AG09309 (cell line): ENCODE measurements at regions not wholly inside any gene's neighbourhood (a gene's known extent, or its start where the extent isn't known, plus 50 kb on each side); places are given as distances from the start of the nearest gene placed in this dataset.
"Not testable (repeated sequence)": the region's sequence is repeated elsewhere in the genome, so short reads cannot be mapped to it uniquely, and the experiment has no call there.

ENCODE experiments used
- DNase-seq: peaks from one replicate; pipeline ENCODE4 v3.0.0-alpha.2; 2010; ENCODE audit warnings: low read depth
- H3K4me3 ChIP-seq: 2 replicates; pipeline ENCODE4 v1.5.1; 2011; ENCODE audit warnings: mild to moderate bottlenecking, low read depth, low read length, moderate library complexity; ENCODE audit not compliant: control insufficient read depth
- TF ChIP-seq, protein P1 (sequence below): IDR thresholded peaks from 2 replicates; pipeline ENCODE4 v1.5.1; 2011; ENCODE audit warnings: mild to moderate bottlenecking, low read depth, low read length, inconsistent platforms; ENCODE audit not compliant: insufficient read depth, control insufficient read depth; ENCODE audit errors: missing control alignments

DNA sequence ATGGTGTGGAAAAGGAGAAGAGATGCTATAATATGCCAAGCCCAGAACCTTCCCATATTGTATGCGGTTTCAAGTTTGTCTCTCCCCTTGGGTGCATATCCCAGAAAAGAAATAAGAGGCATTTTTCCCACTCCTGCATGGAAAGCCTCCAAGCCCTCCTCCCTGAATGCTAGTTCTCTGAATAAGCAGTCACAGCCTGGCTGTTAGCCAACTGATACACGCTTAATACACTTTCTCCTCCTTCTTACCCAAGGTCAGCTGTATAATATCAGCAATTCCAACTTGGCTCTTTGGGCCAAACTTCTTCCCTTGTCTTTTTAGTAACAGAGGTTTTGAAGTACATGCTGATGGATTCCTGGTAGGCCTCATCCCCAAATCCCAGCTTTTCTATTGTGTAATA lies 440.1 kb downstream of the EPHA7 start:
- TF ChIP-seq, protein P1, sequence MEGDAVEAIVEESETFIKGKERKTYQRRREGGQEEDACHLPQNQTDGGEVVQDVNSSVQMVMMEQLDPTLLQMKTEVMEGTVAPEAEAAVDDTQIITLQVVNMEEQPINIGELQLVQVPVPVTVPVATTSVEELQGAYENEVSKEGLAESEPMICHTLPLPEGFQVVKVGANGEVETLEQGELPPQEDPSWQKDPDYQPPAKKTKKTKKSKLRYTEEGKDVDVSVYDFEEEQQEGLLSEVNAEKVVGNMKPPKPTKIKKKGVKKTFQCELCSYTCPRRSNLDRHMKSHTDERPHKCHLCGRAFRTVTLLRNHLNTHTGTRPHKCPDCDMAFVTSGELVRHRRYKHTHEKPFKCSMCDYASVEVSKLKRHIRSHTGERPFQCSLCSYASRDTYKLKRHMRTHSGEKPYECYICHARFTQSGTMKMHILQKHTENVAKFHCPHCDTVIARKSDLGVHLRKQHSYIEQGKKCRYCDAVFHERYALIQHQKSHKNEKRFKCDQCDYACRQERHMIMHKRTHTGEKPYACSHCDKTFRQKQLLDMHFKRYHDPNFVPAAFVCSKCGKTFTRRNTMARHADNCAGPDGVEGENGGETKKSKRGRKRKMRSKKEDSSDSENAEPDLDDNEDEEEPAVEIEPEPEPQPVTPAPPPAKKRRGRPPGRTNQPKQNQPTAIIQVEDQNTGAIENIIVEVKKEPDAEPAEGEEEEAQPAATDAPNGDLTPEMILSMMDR = no peak
- H3K4me3 ChIP-seq = no peak overlapping the region
- no peak for DNase-seq

- no peak overlapping the region for H3K4me3 ChIP-seq
- no peak for DNase-seq
- TF ChIP-seq, protein P1 = no peak
These were observed 442.3 kb downstream of the EPHA7 start for GRCh38 chr6:92977018-92977417.

- no peak for DNase-seq
- TF ChIP-seq, protein P1 = no peak
- no peak overlapping the region for H3K4me3 ChIP-seq
These were observed 452.0 kb downstream of the EPHA7 start for GRCh38 chr6:92967362-92967761.

DNA sequence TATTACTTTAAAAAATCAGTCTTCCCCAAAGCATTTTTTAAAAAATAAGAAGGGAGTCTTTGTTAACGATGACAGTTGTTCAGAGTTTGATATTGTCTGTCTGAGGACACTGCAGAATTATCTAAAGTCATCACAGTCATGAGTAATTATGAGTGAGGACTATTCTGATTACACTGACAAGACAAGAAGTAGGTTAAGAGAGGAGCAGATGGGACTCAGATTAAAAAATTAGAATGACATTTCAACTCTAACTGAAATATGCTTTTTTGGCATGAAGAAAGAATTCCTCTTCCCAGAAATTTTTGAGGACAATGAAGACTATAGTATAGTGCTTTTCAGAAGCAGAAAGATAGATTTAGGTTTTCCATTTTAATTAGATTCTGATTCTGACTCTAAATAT lies 456.5 kb downstream of the EPHA7 start:
- no peak overlapping the region for H3K4me3 ChIP-seq
- no peak for DNase-seq
- TF ChIP-seq, protein P1 = no peak

GRCh38 chr6:92952111-92952510 lies 467.2 kb downstream of the EPHA7 start:
- not testable (repeated sequence) for H3K4me3 ChIP-seq, DNase-seq

DNA sequence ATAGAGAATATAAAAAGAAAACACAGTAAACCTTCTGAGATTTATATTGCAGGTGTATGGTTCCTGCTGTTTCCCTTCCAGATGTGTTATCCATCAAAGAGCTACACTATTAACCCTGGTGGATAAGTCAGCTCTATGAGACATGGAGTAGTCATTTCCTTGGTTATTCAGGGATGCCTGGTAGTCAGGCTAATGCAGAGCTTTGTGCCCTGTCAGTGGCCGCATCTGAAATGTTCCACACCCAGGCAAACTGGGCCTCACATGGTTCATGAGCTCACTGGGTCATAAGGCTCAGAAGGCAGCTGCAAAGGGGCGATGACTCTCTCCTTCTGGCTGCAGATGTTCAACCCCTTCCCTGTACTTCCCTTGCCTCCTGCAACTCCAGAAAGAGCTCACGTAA lies 473.6 kb downstream of the EPHA7 start:
- DNase-seq = no peak
- TF ChIP-seq, protein P1 = no peak

DNA sequence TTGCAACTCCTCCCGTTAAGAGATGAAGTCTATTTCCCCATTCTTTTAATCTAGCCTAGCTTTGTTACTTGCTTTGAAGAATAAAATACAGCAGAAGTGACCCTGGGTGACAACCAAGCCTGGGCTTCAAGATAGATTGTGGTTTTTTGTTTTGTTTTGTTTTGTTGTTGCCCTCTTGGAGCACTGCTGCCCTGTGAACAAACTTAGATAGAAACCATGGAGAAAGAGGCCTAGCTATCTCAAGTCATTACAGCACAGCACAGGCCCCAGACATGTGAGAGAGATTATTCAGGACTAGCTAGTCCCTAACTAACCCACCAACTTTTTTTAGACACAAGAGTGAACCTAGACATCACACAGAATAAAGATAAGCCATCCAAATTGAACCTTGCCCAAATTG lies 475.2 kb downstream of the EPHA7 start:
- TF ChIP-seq, protein P1 = no peak
- H3K4me3 ChIP-seq = no peak overlapping the region
- DNase-seq = no peak

More for the DNA sequence above, 473.6 kb downstream of the EPHA7 start:
- no peak overlapping the region for H3K4me3 ChIP-seq
